HG02610 (cell line): ENCODE measurements at regions not wholly inside any gene's neighbourhood (a gene's known extent, or its start where the extent isn't known, plus 50 kb on each side); places are given as distances from the start of the nearest gene placed in this dataset.

Experiments
- ATAC-seq: cut with Tn5 transposase; IDR thresholded peaks from one replicate; pipeline ENCODE4 v1.9.1; 2021; ENCODE audit warnings: mild to moderate bottlenecking, moderate library complexity; ENCODE audit not compliant: unreplicated experiment

GRCh38 chr9:25613709-25614108 is 64.5 kb downstream of the TUSC1 start:
- no peak for ATAC-seq

GRCh38 chr9:25603106-25603505 is 75.1 kb downstream of the TUSC1 start:
- no peak for ATAC-seq

GRCh38 chr9:25602400-25603044 is 75.7 kb downstream of the TUSC1 start:
- no peak for ATAC-seq

- ATAC-seq, result no peak
Observed at GRCh38 chr9:25600501-25600900, 77.7 kb downstream of the TUSC1 start.

- ATAC-seq, result no peak
Observed at GRCh38 chr9:25584611-25585010, 93.6 kb downstream of the TUSC1 start.

- no peak for ATAC-seq
Observed at GRCh38 chr9:25573281-25573680, 105.0 kb downstream of the TUSC1 start.

GRCh38 chr9:25571491-25571890 is 106.8 kb downstream of the TUSC1 start:
- ATAC-seq, result no peak

GRCh38 chr9:25570802-25571201 is 107.4 kb downstream of the TUSC1 start:
- ATAC-seq, result no peak

GRCh38 chr9:25562101-25562500 is 116.1 kb downstream of the TUSC1 start:
- ATAC-seq, result no peak

- no peak for ATAC-seq
Observed at GRCh38 chr9:25557645-25558300, 120.5 kb downstream of the TUSC1 start.

GRCh38 chr9:25556540-25556939 is 121.7 kb downstream of the TUSC1 start:
- no peak for ATAC-seq

- no peak for ATAC-seq
Observed at GRCh38 chr9:25548847-25549246, 129.4 kb downstream of the TUSC1 start.

GRCh38 chr9:25543806-25544205 is 134.4 kb downstream of the TUSC1 start:
- ATAC-seq, result no peak

- ATAC-seq, result no peak
Observed at GRCh38 chr9:25542319-25542718, 135.9 kb downstream of the TUSC1 start.

GRCh38 chr9:25537808-25538207 is 140.4 kb downstream of the TUSC1 start:
- ATAC-seq, result no peak

GRCh38 chr9:25519286-25519685 is 159.0 kb downstream of the TUSC1 start:
- no peak for ATAC-seq

- ATAC-seq, result no peak
Observed at GRCh38 chr9:25517701-25518100, 160.5 kb downstream of the TUSC1 start.

- ATAC-seq, result no peak
Observed at GRCh38 chr9:25513509-25514033, 164.7 kb downstream of the TUSC1 start.

GRCh38 chr9:25505644-25506043 is 172.6 kb downstream of the TUSC1 start:
- ATAC-seq, result no peak

GRCh38 chr9:25481372-25481771 is 196.9 kb downstream of the TUSC1 start:
- no peak for ATAC-seq

GRCh38 chr9:25480696-25481095 is 197.5 kb downstream of the TUSC1 start:
- no peak for ATAC-seq

- ATAC-seq, result no peak
Observed at GRCh38 chr9:25472681-25473080, 205.6 kb downstream of the TUSC1 start.
